ENCODE measurements at regions not wholly inside any gene's neighbourhood (a gene's known extent, or its start where the extent isn't known, plus 50 kb on each side); places are given as distances from the start of the nearest gene placed in this dataset.

GRCh38 chr1:60921175-60921574 lies 161.2 kb upstream of the NFIA start:
- Histone ChIP-seq H3K27me3 (no peaks in the 10 kb centered on the region), H3K4me3 (no peak overlapping the region), H3K9me3 (no peaks in the 10 kb centered on the region), H3K36me3 (no peaks in the 10 kb centered on the region), H3K4me1 (no peaks in the 10 kb centered on the region), H3K27ac (no peak overlapping the region)
- TF ChIP-seq POLR2AphosphoS5 (IDR thresholded peaks at IDR 0.05) = no peak
- TF ChIP-seq EP300 (IDR thresholded peaks at IDR 0.05) = no peak
- TF ChIP-seq POLR2A (IDR thresholded peaks at IDR 0.05) = no peak
- no peak for TF ChIP-seq CTCF (IDR thresholded peaks at IDR 0.05)
- 41 to 90% methylated on average over 4 of the region's 4 CpGs for WGBS, 2 donors
- DNase-seq = no peak
- intact Hi-C loops (cut with DNase I) = no loop called here

- H3K27ac ChIP-seq = no peak overlapping the region
- H3K27me3 ChIP-seq = no peaks in the 10 kb centered on the region
- H3K36me3 ChIP-seq = no peaks in the 10 kb centered on the region
- H3K4me3 ChIP-seq = no peak overlapping the region
- 87 to 89% methylated on average over 2 of the region's 2 CpGs for WGBS, 2 donors
- TF ChIP-seq POLR2AphosphoS5 (IDR thresholded peaks at IDR 0.05) (no peak), EP300 (IDR thresholded peaks at IDR 0.05) (no peak), CTCF (IDR thresholded peaks at IDR 0.05) (no peak), POLR2A (IDR thresholded peaks at IDR 0.05) (no peak)
- H3K4me1 ChIP-seq = no peaks in the 10 kb centered on the region
- DNase-seq = no peak
- intact Hi-C loops (cut with DNase I) = no loop called here
- H3K9me3 ChIP-seq = no peaks in the 10 kb centered on the region
Observed at GRCh38 chr1:60920561-60920960, 161.8 kb upstream of the NFIA start.

GRCh38 chr1:60918867-60919266 lies 163.5 kb upstream of the NFIA start:
- Histone ChIP-seq H3K4me3 (no peak overlapping the region), H3K9me3 (no peaks in the 10 kb centered on the region), H3K36me3 (no peaks in the 10 kb centered on the region), H3K4me1 (no peaks in the 10 kb centered on the region), H3K27me3 (no peaks in the 10 kb centered on the region), H3K27ac (no peak overlapping the region)
- no peak for DNase-seq
- WGBS, 2 donors = 95 to 96% methylated on average over 1 of the region's 1 CpG
- intact Hi-C loops (cut with DNase I) = no loop called here
- TF ChIP-seq POLR2AphosphoS5 (IDR thresholded peaks at IDR 0.05) = no peak
- no peak for TF ChIP-seq POLR2A (IDR thresholded peaks at IDR 0.05)

DNA sequence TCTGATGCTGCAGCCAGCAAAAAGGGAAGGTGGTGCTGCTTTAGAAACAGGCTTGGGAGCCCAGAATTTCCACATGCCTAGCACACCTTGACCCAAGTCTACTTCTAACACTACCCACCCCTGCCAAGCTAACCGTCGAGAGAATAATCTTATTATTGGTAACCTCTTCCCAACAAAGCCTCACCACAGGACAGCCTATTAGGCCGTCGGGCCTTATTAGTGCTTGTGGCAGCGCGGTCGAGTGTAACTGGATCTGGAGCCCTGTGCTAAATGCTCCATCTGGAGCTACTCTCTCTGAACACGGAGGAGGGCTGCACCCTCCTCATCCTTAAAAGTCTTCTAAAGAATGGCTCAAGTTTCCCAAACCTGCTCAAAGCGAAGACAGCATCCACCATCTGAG lies 165.5 kb upstream of the NFIA start:
- no peaks in the 10 kb centered on the region for H3K9me3 ChIP-seq
- H3K36me3 ChIP-seq = no peaks in the 10 kb centered on the region
- intact Hi-C loops (cut with DNase I) = no loop called here
- no peak overlapping the region for H3K4me3 ChIP-seq
- WGBS, 2 donors = 94 to 95% methylated on average over 9 of the region's 9 CpGs
- TF ChIP-seq CTCF (IDR thresholded peaks at IDR 0.05) (no peak), POLR2AphosphoS5 (IDR thresholded peaks at IDR 0.05) (no peak), EP300 (IDR thresholded peaks at IDR 0.05) (no peak), POLR2A (IDR thresholded peaks at IDR 0.05) (no peak)
- H3K27me3 ChIP-seq = no peaks in the 10 kb centered on the region
- no peak overlapping the region for H3K27ac ChIP-seq
- no peak for DNase-seq
- no peaks in the 10 kb centered on the region for H3K4me1 ChIP-seq

- no peaks in the 10 kb centered on the region for H3K36me3 ChIP-seq
- intact Hi-C loops (cut with DNase I) = no loop called here
Observed at GRCh38 chr1:60916199-60916598, 166.2 kb upstream of the NFIA start.

DNA sequence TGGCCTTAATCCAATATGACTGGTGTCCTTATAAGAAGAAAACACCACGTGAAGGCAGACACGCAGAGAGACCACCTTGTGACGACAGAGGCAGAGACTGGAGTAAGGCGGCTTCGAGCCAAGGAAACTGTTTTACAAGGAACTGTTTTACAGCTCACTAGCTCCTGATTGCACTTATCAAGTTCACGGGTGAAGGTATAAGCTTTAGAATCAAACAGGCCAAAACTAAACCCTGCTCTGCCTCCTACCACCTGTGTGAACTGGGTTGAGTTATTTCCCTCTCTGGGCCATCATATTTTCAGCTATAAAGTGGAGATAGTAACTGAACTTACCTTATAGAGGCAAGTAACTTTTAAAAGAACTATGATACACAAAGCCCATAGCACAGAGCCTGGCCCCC lies 166.9 kb upstream of the NFIA start:
- H3K9me3 ChIP-seq = no peaks in the 10 kb centered on the region
- 24 to 93% methylated on average over 6 of the region's 6 CpGs for WGBS, 2 donors
- H3K27me3 ChIP-seq = no peaks in the 10 kb centered on the region
- H3K4me3 ChIP-seq = no peak overlapping the region
- H3K4me1 ChIP-seq = no peaks in the 10 kb centered on the region
- no peak for TF ChIP-seq CTCF (IDR thresholded peaks at IDR 0.05)
- no peak for TF ChIP-seq EP300 (IDR thresholded peaks at IDR 0.05)
- TF ChIP-seq POLR2AphosphoS5 (IDR thresholded peaks at IDR 0.05) = no peak
- TF ChIP-seq POLR2A (IDR thresholded peaks at IDR 0.05) = no peak
- no peak for DNase-seq
- no peaks in the 10 kb centered on the region for H3K36me3 ChIP-seq
- intact Hi-C loops (cut with DNase I) = no loop called here
- H3K27ac ChIP-seq = no peak overlapping the region

More at GRCh38 chr1:60916199-60916598, 166.2 kb upstream of the NFIA start:
- TF ChIP-seq POLR2A (IDR thresholded peaks at IDR 0.05) (no peak), EP300 (IDR thresholded peaks at IDR 0.05) (no peak), POLR2AphosphoS5 (IDR thresholded peaks at IDR 0.05) (no peak)
- H3K27ac ChIP-seq = no peak overlapping the region
- H3K4me3 ChIP-seq = no peak overlapping the region
- H3K27me3 ChIP-seq = no peaks in the 10 kb centered on the region
- H3K4me1 ChIP-seq = no peaks in the 10 kb centered on the region
- no peak for DNase-seq
- H3K9me3 ChIP-seq = no peaks in the 10 kb centered on the region
